ENCODE measurements at regions not wholly inside any gene's neighbourhood (a gene's known extent, or its start where the extent isn't known, plus 50 kb on each side); places are given as distances from the start of the nearest gene placed in this dataset.

DNA sequence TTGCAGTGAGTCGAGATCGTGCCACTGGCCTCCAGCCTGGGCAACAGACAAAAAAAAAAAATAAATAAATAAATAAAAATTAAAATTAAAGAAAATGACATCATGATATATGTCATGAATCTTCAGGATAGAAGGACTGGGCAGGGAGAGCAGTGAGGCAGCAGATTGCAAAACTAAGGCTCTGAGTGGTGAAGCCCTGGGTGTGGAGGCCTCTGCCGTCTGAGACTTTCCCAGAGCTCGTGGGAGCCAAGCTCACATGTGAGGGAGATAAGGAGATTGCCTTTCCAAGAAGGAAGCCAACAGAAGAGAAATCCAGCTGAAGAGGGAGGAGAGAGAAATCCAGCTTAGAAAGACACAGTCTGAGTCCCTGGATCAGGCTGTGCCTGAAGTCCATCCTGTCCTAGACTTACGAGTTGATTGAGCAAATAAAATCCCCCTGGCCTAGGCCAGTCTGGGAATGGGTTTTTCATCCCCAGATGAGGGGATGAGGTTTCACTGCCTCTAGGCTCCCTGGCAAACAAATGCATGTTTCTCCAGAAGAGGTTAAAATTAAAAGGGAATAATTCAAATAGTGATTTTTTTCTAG is 142.0 kb upstream of the IGSF21 start:
- H3K9me3 Mint-ChIP-seq = no peaks in the 10 kb centered on the region
- H3K4me3 Mint-ChIP-seq = no peak overlapping the region
- H3K27me3 Mint-ChIP-seq = peaks cover 2% of the 10 kb centered on the region
- H3K4me1 Mint-ChIP-seq = no peaks in the 10 kb centered on the region
- no peaks in the 10 kb centered on the region for H3K36me3 Mint-ChIP-seq
- DNase-seq = no peak
- H3K27ac Mint-ChIP-seq = no peak overlapping the region

DNA sequence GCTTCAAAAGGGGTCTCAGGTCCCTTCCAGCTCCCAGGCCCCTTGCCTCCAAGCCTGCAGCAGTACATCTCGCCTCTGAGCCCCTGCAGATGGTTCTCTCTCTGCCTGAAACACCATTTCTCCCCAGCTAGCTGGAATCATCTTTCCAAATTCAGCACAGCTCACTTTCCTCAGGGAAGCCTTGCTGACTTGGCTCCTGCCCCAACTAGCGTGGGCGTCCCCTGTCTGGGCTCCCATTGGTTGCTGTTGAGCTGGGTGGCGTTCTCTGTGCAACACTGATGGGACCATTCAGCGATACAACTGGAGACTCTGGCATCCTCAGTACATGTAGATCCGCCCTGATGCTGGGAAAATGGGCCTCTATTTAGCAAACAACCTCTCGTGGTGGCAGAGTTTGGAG is 141.3 kb upstream of the IGSF21 start:
- no peak overlapping the region for H3K27ac Mint-ChIP-seq
- no peaks in the 10 kb centered on the region for H3K27me3 Mint-ChIP-seq
- no peak for DNase-seq
- H3K4me3 Mint-ChIP-seq = no peak overlapping the region
- H3K9me3 Mint-ChIP-seq = no peaks in the 10 kb centered on the region
- no peaks in the 10 kb centered on the region for H3K4me1 Mint-ChIP-seq
- H3K36me3 Mint-ChIP-seq = no peaks in the 10 kb centered on the region

DNA sequence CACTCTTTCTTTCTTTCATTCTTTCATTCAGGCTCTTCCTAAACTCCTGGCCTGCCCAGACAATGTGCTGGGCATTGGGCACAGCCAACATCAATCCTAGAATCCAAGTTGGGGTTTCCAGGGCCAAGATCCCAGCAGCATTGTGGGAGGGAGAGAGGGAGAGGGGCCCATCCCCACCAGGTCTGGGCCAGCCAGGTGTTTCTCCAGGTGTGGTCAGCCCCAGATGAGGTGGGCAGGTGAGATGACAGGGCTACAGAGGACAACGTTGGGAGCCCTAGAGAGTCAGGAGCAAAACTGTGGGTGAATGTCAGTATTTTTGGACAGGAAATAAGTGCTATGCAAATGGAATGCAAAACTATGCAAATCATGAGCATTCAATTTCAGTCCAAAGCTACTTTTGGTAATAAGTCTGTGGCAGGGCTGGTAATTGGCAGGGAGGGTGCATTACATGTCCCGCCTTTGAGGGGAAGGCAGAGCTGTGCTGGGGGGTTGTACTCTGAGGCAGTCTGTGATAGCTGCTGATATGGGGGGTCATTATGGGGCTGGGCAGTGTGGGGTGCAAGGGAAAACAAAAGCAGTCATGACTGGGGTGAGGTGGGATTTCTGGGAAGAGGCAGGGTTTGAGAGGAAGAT is 139.9 kb upstream of the IGSF21 start:
- H3K27me3 Mint-ChIP-seq = no peaks in the 10 kb centered on the region
- no peak overlapping the region for H3K27ac Mint-ChIP-seq
- H3K36me3 Mint-ChIP-seq = no peaks in the 10 kb centered on the region
- no peaks in the 10 kb centered on the region for H3K9me3 Mint-ChIP-seq
- no peak for DNase-seq
- no peaks in the 10 kb centered on the region for H3K4me1 Mint-ChIP-seq
- H3K4me3 Mint-ChIP-seq = no peak overlapping the region

DNA sequence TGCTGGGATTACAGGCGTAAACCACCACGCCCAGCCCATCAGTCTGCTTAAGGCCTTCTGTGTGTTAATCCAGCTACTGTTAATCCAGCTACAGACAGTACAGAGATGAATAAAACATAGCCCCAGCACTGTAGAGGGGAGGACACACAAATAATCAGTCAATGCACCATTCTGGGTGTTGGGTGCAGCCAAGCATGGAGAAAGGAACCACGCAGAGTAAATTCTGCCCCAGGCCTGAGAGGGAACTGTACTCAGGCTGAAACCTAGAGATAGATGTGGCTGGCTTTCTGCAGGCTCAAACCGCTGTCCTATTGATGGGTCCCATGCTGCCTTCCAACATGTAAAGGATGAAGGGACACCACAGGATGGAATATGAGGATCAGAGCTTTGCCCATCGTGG is 136.8 kb upstream of the IGSF21 start:
- H3K9me3 Mint-ChIP-seq = no peaks in the 10 kb centered on the region
- H3K4me1 Mint-ChIP-seq = no peaks in the 10 kb centered on the region
- no peak overlapping the region for H3K4me3 Mint-ChIP-seq
- no peaks in the 10 kb centered on the region for H3K36me3 Mint-ChIP-seq
- no peak overlapping the region for H3K27ac Mint-ChIP-seq
- no peak for DNase-seq
- no peaks in the 10 kb centered on the region for H3K27me3 Mint-ChIP-seq

DNA sequence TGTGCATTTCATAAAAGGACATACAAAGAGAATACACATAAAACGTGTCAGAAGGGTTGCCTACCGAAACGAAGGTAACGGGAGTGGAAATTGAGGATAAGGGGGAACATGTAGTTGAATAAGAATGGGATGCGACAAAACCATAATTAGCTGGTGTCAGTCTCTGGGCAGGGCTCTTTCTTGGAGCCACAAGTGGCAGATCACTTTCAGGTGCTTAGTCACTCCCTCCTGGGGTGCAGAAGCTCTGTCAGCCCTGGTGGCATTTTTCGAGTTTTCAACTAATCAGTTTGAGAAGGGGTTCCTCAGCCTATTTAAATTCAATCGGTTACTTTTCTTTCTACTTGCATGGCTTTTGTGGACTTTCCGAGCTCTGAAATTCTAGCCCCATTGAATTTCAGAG is 133.9 kb upstream of the IGSF21 start:
- Mint-ChIP-seq H3K4me1 (no peaks in the 10 kb centered on the region), H3K27me3 (no peaks in the 10 kb centered on the region), H3K27ac (no peak overlapping the region), H3K9me3 (no peaks in the 10 kb centered on the region), H3K36me3 (no peaks in the 10 kb centered on the region), H3K4me3 (no peak overlapping the region)
- DNase-seq = no peak

DNA sequence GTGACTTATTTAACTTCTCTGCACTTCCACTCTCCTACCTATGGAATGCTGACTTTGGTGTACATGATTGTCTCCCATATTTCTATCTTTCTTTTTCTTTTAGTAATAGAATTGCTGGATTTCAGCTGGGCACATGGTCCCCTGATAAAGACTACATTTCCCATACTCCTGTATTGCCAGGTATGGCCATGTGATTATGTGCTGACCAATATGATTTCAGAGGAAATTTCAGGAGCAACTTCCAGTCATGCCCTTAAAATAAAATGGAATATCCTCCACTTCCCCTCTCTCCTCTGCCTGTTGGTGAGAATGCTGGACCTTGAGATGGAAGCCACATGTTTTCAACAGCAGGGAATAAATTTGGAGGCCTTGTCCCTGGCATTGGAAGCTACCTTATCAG is 130.7 kb upstream of the IGSF21 start:
- no peaks in the 10 kb centered on the region for H3K9me3 Mint-ChIP-seq
- DNase-seq = no peak
- H3K27me3 Mint-ChIP-seq = no peaks in the 10 kb centered on the region
- no peak overlapping the region for H3K27ac Mint-ChIP-seq
- no peaks in the 10 kb centered on the region for H3K36me3 Mint-ChIP-seq
- H3K4me3 Mint-ChIP-seq = no peak overlapping the region
- H3K4me1 Mint-ChIP-seq = no peaks in the 10 kb centered on the region

DNA sequence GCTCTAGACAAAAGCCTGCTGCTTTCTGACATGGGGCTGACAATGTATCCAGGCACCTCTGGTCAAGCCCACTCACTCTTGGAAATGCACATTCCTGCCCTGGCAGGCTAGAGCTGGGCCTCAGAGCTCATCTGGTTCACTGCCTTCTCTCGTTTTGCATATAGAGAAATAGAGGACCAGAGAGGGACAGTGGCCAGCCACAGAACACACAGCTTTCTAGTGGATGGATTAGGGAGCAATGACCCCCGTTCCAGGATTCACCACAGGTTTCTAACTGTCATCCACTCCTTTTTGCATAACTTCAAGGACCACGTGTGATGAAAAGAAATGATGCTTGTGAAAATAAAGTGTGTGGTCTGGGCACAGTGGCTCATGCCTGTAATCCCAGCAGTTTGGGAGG is 129.6 kb upstream of the IGSF21 start:
- Mint-ChIP-seq H3K27me3 (peaks cover 3% of the 10 kb centered on the region), H3K27ac (no peak overlapping the region), H3K4me1 (no peaks in the 10 kb centered on the region), H3K36me3 (no peaks in the 10 kb centered on the region), H3K4me3 (no peak overlapping the region), H3K9me3 (no peaks in the 10 kb centered on the region)
- no peak for DNase-seq

DNA sequence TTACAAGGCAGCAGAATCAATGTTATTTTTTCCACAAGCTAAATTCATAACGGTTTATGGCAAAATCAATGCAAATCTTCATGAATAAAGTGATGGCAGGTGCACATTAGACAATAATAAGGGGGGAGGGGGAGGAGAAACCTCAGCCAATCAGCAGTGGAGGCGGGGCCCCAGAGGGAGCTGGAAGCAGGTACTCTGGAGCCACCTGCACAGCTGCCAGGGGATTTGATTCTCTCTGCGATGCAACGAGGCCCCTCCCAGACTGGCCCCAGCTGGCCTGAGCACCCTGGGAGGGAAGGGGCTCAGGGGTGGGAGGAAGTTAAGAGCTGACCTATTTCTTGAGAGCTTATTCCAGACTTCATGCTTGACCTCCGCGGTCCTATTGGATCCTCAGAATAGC is 127.8 kb upstream of the IGSF21 start:
- Mint-ChIP-seq H3K27ac (no peak overlapping the region), H3K4me1 (no peaks in the 10 kb centered on the region), H3K36me3 (no peaks in the 10 kb centered on the region), H3K4me3 (no peak overlapping the region), H3K27me3 (peaks cover 3% of the 10 kb centered on the region), H3K9me3 (no peaks in the 10 kb centered on the region)
- DNase-seq = no peak

DNA sequence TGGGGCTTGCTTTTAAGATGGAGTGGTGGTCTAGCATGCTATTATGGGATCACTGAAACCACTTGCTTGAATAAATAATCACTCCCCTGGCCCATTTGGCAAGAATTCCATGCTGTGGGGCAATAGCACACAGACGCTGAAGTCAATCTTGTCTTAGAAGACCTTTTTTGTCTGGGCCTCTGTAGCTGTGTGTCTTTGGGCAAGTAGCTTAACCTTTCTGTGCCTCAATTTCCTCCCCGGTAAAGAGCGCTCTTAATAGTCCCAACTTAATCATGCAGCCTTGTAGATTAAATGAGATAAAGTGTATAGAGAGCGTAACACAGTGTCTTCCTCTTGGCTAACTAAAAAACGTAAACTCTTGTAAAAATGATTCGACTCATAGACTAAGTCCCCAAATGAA is 125.4 kb upstream of the IGSF21 start:
- Mint-ChIP-seq H3K9me3 (peaks cover 2% of the 10 kb centered on the region), H3K36me3 (no peaks in the 10 kb centered on the region), H3K27ac (no peak overlapping the region), H3K4me1 (no peaks in the 10 kb centered on the region), H3K4me3 (no peak overlapping the region), H3K27me3 (peaks cover 3% of the 10 kb centered on the region)
- DNase-seq = no peak

DNA sequence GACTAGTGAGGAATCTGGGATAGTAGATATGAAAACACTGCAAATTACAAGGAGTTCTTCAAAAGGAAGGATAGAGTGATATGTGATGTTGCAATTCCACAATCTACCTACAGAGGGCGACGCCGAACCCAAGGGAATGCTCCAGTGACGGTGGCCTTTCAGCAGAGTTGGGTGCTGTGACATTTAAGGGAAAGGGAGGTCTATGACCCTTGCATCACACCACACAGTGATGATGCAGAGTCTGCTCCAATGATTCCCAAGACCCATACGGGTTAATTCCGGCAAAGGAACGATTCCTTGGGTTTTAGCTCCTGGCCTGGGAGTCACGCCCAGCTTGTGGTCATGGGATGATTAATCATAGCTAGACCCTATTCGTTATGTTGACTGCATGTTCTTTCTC is 123.0 kb upstream of the IGSF21 start:
- H3K36me3 Mint-ChIP-seq = no peaks in the 10 kb centered on the region

DNA sequence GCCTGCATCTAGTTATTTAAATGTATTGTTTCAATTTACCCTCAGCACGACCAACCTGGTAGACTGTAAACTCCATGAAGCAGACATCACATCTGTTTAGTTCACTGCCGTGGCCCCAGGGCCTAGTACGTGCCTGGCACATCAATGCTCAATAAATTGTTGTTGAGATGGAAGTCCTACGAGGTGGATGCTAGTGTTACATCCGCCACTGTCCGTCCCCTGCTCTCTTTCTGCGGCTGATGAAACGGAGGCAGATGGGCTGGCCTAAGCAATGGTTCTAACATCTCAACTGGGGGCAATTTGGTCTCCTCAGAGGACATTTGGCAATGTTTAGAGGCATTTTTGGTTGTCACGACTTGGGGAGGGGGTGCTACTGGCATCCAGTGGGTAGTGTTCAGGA is 121.4 kb upstream of the IGSF21 start:
- Mint-ChIP-seq H3K4me1 (no peaks in the 10 kb centered on the region), H3K27me3 (peaks cover 8% of the 10 kb centered on the region), H3K36me3 (no peaks in the 10 kb centered on the region), H3K27ac (no peak overlapping the region), H3K4me3 (no peak overlapping the region), H3K9me3 (peaks cover 2% of the 10 kb centered on the region)
- no peak for DNase-seq

More for the DNA sequence above, 123.0 kb upstream of the IGSF21 start:
- peaks cover 8% of the 10 kb centered on the region for H3K27me3 Mint-ChIP-seq
- peaks cover 2% of the 10 kb centered on the region for H3K9me3 Mint-ChIP-seq
- H3K27ac Mint-ChIP-seq = no peak overlapping the region
- no peak for DNase-seq
- no peaks in the 10 kb centered on the region for H3K4me1 Mint-ChIP-seq
- H3K4me3 Mint-ChIP-seq = no peak overlapping the region

DNA sequence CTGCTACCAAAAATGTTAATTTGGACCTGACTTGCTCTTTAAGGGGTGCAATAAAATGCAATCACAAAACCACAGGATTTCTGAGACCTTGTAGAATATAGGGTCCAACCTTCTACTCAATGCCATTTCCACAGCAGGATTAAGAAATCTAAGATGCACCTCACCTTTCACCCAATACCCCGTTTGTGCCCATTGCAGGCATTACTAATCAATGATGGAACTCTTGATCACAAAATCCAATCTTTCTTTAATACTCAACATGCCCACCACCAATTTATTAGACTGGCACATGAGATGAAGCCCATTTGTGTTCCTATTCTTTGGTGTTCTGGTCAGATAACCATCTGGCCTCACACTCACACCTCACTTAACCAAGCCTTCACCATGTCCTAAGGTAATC is 117.2 kb upstream of the IGSF21 start:
- H3K27ac Mint-ChIP-seq = no peak overlapping the region
- no peak for DNase-seq
- H3K4me3 Mint-ChIP-seq = no peak overlapping the region
- no peaks in the 10 kb centered on the region for H3K36me3 Mint-ChIP-seq
- peaks cover 8% of the 10 kb centered on the region for H3K27me3 Mint-ChIP-seq
- H3K9me3 Mint-ChIP-seq = peaks cover 2% of the 10 kb centered on the region
- H3K4me1 Mint-ChIP-seq = no peaks in the 10 kb centered on the region

DNA sequence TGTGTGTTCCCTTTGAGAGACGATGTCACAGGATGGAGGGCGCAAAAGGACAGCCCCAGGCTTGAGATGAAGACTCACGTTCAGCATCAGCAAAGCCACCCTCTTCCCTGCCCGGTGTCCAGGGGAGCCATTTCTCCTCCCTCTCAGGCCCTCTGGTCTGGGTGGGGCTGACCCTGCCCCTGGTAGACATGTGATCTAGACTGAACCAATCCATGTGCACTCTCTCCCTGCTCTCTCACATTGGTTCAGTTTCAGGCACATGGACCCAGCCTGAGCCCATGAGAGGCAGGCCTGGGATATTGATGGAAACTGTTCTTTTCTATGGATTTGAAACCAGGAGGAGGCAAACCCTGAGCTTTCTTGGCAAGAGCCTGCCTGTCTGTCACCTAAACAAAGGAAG is 115.6 kb upstream of the IGSF21 start:
- Mint-ChIP-seq H3K4me1 (no peaks in the 10 kb centered on the region), H3K9me3 (no peaks in the 10 kb centered on the region), H3K36me3 (no peaks in the 10 kb centered on the region), H3K4me3 (no peak overlapping the region), H3K27ac (no peak overlapping the region), H3K27me3 (peaks cover 14% of the 10 kb centered on the region)
- DNase-seq = no peak

DNA sequence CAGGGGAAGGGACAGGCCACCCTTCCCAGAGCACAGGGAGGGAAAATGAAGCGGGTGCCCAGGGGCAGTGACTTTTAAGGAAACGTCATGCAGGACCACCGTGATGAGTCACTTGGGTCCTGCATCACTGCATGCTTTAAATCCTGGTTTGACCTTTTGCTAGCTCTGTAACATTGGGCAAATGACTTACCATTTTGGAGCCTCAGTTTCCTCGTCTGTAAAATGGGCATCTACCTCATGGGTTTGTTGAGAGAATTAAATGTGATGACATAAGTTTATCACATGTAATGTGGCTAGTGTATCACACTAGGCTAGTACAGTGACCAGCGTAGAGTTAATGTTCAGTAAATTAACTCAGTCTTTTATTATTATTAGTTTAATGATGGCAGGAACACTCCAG is 114.8 kb upstream of the IGSF21 start:
- H3K27me3 Mint-ChIP-seq = peaks cover 14% of the 10 kb centered on the region
- H3K27ac Mint-ChIP-seq = no peak overlapping the region
- no peak overlapping the region for H3K4me3 Mint-ChIP-seq
- no peak for DNase-seq
- no peaks in the 10 kb centered on the region for H3K9me3 Mint-ChIP-seq
- no peaks in the 10 kb centered on the region for H3K36me3 Mint-ChIP-seq
- H3K4me1 Mint-ChIP-seq = no peaks in the 10 kb centered on the region

DNA sequence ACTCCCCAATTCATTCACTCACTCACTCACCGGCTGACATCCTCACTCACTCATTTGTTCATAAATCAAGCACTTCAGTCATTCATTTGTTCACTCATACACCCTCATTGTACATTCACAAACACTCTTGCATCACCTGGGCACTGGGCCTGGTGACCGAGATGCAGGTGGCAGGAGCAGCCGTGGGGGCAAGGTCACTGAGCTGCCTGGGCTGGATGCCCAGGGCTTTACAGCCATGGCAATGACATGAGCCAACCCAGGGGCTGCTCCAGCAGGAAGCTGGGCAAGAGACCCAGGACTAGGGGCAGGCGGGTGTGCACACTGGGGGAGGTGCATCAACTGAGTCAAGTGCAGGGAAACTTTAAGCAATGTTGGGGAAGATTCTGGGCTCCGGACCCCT is 113.6 kb upstream of the IGSF21 start:
- DNase-seq = no peak
- Mint-ChIP-seq H3K4me1 (no peaks in the 10 kb centered on the region), H3K27ac (no peak overlapping the region), H3K36me3 (no peaks in the 10 kb centered on the region), H3K9me3 (no peaks in the 10 kb centered on the region), H3K4me3 (no peak overlapping the region), H3K27me3 (peaks cover 9% of the 10 kb centered on the region)

DNA sequence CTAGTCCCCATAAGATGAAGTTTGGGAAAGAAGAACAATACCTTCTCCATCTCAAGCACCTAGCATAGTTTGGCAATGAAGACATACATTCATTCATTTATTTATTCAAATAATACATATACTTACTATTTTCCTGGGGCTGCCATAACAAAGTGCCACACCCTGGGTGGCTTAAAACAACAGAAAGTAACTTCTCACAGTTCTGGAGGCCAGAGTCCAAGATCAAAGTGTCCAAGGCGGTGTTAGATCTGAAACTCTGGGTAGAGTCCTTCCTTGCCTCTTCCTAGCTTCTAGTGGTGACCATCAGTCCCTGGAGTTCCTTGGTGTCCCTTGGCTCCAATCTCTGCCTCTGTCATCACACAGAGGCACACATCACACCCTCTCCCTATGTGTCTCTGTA is 112.1 kb upstream of the IGSF21 start:
- Mint-ChIP-seq H3K9me3 (no peaks in the 10 kb centered on the region), H3K4me1 (no peaks in the 10 kb centered on the region), H3K4me3 (no peak overlapping the region), H3K36me3 (no peaks in the 10 kb centered on the region), H3K27me3 (peaks cover 10% of the 10 kb centered on the region), H3K27ac (no peak overlapping the region)
- no peak for DNase-seq

Data from activated naive CD8-positive, alpha-beta T cell treated with anti-CD3 and anti-CD28 coated beads for 36 hours (primary cell).